NB4 (cell line): ENCODE measurements at regions not wholly inside any gene's neighbourhood (a gene's known extent, or its start where the extent isn't known, plus 50 kb on each side); places are given as distances from the start of the nearest gene placed in this dataset.

Experiments
- DNase-seq: peaks from one replicate; pipeline ENCODE4 v3.0.0; 2010; ENCODE audit warnings: low read depth
- H3K4me3 ChIP-seq: one replicate; pipeline ENCODE4 v1.5.1; 2011; ENCODE audit warnings: mild to moderate bottlenecking, low read depth, low read length, moderate library complexity
- CTCF ChIP-seq: IDR thresholded peaks from one replicate; pipeline ENCODE4 v1.5.1; 2012; ENCODE audit warnings: low read depth, low read length
- MYC ChIP-seq: IDR thresholded peaks from 2 replicates; pipeline ENCODE4 v1.6.1; 2011; ENCODE audit warnings: low read depth, low read length
- POLR2A ChIP-seq: IDR thresholded peaks from 2 replicates; pipeline ENCODE4 v1.6.1; 2011; ENCODE audit warnings: mild to moderate bottlenecking; ENCODE audit not compliant: insufficient read length; ENCODE audit errors: extremely low read depth
- TF ChIP-seq, protein P1 (sequence below): IDR thresholded peaks from 2 replicates; pipeline ENCODE4 v1.6.1; 2011; ENCODE audit warnings: low read depth, low read length

DNA sequence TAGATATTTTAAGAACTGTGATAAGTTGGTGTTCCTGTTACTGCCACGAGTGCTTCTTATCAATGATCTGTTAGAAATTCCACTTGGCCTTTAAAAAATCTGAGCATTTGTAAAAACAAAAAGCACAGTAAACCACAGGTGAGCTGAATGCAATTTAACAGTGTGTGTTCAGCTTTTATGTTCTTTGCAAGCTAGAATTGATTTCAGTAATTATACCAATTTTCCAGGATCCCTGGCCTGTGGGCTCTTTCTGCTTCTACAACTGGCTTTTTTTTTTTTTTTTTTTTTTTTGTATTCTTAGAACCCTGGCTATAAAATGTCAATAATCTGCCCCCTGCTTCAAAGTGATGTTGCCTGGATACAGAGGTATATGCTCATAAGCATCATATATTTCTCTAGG, 548.5 kb upstream of the SLC8A1 start:
- TF ChIP-seq MYC: no peak
- TF ChIP-seq CTCF: no peak
- TF ChIP-seq, protein P1, sequence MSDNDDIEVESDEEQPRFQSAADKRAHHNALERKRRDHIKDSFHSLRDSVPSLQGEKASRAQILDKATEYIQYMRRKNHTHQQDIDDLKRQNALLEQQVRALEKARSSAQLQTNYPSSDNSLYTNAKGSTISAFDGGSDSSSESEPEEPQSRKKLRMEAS: no peak
- no peak for TF ChIP-seq POLR2A
- no peak for DNase-seq
- H3K4me3 ChIP-seq: no peak overlapping the region

DNA sequence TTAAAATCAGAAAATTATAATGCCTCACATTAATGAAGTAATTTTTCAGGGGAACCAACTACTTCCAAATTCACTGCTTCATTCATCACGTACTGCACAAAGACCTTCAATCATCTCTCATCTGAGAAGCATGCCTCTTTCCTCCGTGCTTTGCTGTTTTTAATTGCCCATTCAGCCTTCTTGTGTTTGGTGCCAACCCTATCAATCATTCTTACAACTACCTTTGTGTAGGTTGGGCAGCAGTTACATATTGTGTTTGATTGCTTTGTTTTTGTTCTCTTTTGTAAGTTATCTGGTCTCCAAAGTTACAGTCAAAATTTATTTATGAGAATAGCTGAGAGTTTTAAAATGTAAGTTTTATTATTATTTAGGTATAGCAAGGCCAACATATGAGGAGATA, 549.0 kb upstream of the SLC8A1 start:
- no peak for TF ChIP-seq CTCF
- DNase-seq: no peak
- H3K4me3 ChIP-seq: no peak overlapping the region

GRCh38 chr2:41004700-41005099, 552.8 kb upstream of the SLC8A1 start:
- TF ChIP-seq, protein P1: no peak
- TF ChIP-seq MYC (no peak), CTCF (no peak), POLR2A (no peak)
- no peak overlapping the region for H3K4me3 ChIP-seq
- no peak for DNase-seq

DNA sequence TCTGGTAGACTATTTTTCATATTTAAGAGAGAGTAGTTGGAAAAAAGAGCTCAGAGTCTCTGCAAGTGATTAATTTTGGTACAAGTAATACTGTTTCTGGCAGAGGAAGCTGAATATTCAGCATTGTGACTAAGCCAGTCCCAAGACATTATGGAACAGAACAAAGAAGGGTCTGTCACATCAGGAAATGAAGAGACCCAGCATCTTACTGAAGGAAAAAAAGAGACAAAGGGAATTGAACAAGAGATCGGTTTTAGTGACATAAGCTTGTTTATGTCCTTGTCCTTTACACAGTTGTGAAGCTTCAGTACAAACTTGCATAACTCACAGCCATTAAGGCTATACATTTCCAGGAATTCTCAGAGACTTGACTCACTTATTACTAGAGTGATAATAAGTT, 568.5 kb upstream of the SLC8A1 start:
- TF ChIP-seq CTCF: no peak
- TF ChIP-seq POLR2A: no peak
- TF ChIP-seq MYC: no peak
- TF ChIP-seq, protein P1: no peak
- no peak for DNase-seq

GRCh38 chr2:41024816-41025215, 572.9 kb upstream of the SLC8A1 start:
- no peak for TF ChIP-seq CTCF
- no peak for TF ChIP-seq MYC
- no peak for TF ChIP-seq POLR2A
- TF ChIP-seq, protein P1: no peak
- no peak for DNase-seq
- no peak overlapping the region for H3K4me3 ChIP-seq

More for the DNA sequence above, 568.5 kb upstream of the SLC8A1 start:
- no peak overlapping the region for H3K4me3 ChIP-seq

- no peak for DNase-seq
- H3K4me3 ChIP-seq: no peak overlapping the region
- TF ChIP-seq POLR2A (no peak), MYC (no peak), CTCF (no peak)
- TF ChIP-seq, protein P1: no peak
Observed at GRCh38 chr2:41026613-41027012, 574.7 kb upstream of the SLC8A1 start.
